ENCODE measurements at regions not wholly inside any gene's neighbourhood (a gene's known extent, or its start where the extent isn't known, plus 50 kb on each side); places are given as distances from the start of the nearest gene placed in this dataset.

DNA sequence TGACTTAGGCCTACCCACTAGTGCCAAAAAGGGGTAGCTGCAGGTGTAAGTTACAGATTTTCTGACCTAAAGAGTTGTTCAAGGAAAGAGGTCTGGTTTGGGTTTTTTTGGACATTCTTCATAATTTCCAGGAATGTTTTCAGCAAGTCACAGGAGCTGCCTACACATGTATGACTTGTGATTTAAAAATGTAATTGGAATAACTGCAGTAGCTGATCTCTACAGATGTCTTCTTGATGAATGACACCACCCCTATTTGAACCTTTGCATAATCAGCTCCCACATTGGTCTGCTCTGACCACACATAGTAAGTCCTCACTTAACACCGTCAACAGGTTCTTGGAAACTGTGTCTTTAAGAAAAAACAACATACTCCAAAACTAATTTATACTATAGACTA is 481.4 kb downstream of the RASEF start:
- TF ChIP-seq, protein P1, sequence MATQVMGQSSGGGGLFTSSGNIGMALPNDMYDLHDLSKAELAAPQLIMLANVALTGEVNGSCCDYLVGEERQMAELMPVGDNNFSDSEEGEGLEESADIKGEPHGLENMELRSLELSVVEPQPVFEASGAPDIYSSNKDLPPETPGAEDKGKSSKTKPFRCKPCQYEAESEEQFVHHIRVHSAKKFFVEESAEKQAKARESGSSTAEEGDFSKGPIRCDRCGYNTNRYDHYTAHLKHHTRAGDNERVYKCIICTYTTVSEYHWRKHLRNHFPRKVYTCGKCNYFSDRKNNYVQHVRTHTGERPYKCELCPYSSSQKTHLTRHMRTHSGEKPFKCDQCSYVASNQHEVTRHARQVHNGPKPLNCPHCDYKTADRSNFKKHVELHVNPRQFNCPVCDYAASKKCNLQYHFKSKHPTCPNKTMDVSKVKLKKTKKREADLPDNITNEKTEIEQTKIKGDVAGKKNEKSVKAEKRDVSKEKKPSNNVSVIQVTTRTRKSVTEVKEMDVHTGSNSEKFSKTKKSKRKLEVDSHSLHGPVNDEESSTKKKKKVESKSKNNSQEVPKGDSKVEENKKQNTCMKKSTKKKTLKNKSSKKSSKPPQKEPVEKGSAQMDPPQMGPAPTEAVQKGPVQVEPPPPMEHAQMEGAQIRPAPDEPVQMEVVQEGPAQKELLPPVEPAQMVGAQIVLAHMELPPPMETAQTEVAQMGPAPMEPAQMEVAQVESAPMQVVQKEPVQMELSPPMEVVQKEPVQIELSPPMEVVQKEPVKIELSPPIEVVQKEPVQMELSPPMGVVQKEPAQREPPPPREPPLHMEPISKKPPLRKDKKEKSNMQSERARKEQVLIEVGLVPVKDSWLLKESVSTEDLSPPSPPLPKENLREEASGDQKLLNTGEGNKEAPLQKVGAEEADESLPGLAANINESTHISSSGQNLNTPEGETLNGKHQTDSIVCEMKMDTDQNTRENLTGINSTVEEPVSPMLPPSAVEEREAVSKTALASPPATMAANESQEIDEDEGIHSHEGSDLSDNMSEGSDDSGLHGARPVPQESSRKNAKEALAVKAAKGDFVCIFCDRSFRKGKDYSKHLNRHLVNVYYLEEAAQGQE (IDR thresholded peaks at IDR 0.05; ENCODE audit: insufficient read depth in 1 of 2, low read depth in 2 of 2, low read length in 2 of 2), result no peak
- TF ChIP-seq SIN3A (IDR thresholded peaks at IDR 0.05; ENCODE audit: borderline replicate concordance, insufficient read depth, low read length) (no peak), POLR2AphosphoS5 (IDR thresholded peaks at IDR 0.05; ENCODE audit: low read depth, low read length) (no peak), FOXP2 (optimal IDR thresholded peaks at IDR 0.05; ENCODE audit: borderline replicate concordance, extremely low read depth, extremely low read length, insufficient read depth) (no peak), TAF1 (IDR thresholded peaks at IDR 0.05; ENCODE audit: borderline replicate concordance, insufficient read depth, low read length) (no peak)

DNA sequence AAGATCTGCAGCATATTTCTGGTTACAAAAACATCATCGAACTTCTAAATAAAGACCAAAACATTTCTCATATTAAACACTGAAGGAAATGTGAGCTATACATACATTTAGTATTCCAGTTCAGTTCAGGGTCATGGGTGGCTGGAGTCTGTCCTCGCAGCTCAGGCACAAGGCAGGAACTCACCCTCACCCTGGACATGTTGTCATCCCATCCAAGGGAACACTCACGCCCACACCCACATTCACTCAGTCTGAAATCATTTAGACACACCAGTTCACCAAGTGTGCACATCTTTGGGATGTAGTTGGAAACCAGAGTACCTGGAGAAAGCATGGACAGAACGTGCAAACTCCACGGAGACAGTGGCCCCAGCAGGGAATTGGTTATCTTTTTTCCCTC is 481.0 kb downstream of the RASEF start:
- TF ChIP-seq SIN3A (IDR thresholded peaks at IDR 0.05; ENCODE audit: borderline replicate concordance, insufficient read depth, low read length) (no peak), POLR2AphosphoS5 (IDR thresholded peaks at IDR 0.05; ENCODE audit: low read depth, low read length) (no peak), FOXP2 (optimal IDR thresholded peaks at IDR 0.05; ENCODE audit: borderline replicate concordance, extremely low read depth, extremely low read length, insufficient read depth) (no peak), TAF1 (IDR thresholded peaks at IDR 0.05; ENCODE audit: borderline replicate concordance, insufficient read depth, low read length) (no peak)
- TF ChIP-seq, protein P1 (IDR thresholded peaks at IDR 0.05; ENCODE audit: insufficient read depth in 1 of 2, low read depth in 2 of 2, low read length in 2 of 2), result no peak

DNA sequence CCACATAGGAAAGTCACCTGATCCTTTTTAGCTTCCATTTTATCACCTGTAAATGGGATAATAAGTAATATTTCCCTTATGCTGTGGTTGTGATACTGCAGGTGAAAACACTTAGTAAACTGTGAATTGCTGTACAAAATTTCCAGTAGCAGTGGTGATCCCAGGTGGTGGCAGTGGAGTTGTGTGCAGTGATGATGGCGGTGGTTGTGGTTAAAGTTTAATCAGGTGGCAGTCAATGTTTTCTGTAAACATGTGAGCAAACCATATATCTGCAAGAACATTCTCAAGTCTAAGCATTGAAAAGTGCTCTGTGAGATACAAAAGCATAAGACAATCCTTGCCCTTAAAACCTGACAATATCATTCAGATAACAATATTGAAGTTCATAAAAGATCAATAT is 480.2 kb downstream of the RASEF start:
- no peak for TF ChIP-seq POLR2AphosphoS5 (IDR thresholded peaks at IDR 0.05; ENCODE audit: low read depth, low read length)
- TF ChIP-seq FOXP2 (optimal IDR thresholded peaks at IDR 0.05; ENCODE audit: borderline replicate concordance, extremely low read depth, extremely low read length, insufficient read depth), result no peak
- TF ChIP-seq SIN3A (IDR thresholded peaks at IDR 0.05; ENCODE audit: borderline replicate concordance, insufficient read depth, low read length), result no peak
- no peak for TF ChIP-seq TAF1 (IDR thresholded peaks at IDR 0.05; ENCODE audit: borderline replicate concordance, insufficient read depth, low read length)
- TF ChIP-seq, protein P1 (IDR thresholded peaks at IDR 0.05; ENCODE audit: insufficient read depth in 1 of 2, low read depth in 2 of 2, low read length in 2 of 2), result no peak

DNA sequence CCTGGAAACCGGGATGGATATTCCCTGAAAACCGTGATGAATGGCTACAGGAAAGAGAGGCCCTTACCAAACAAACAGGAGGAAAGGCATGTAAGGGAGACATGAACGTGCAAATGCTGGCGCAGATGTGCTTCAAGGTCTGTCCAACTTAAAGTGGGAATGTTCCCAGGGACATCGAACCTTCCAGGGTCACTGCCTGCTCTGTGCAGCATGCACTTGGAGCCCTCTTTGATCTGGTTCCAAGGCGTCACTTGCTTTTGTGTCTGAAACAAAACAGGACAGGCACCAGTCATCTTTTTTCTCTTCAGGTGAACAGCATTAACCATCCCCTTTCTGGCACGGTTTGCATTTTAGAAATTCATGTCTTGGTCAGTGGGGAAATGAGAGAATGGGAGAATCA is 479.4 kb downstream of the RASEF start:
- TF ChIP-seq FOXP2 (optimal IDR thresholded peaks at IDR 0.05; ENCODE audit: borderline replicate concordance, extremely low read depth, extremely low read length, insufficient read depth), result no peak
- no peak for TF ChIP-seq SIN3A (IDR thresholded peaks at IDR 0.05; ENCODE audit: borderline replicate concordance, insufficient read depth, low read length)
- TF ChIP-seq, protein P1 (IDR thresholded peaks at IDR 0.05; ENCODE audit: insufficient read depth in 1 of 2, low read depth in 2 of 2, low read length in 2 of 2), result no peak
- TF ChIP-seq TAF1 (IDR thresholded peaks at IDR 0.05; ENCODE audit: borderline replicate concordance, insufficient read depth, low read length), result no peak
- TF ChIP-seq POLR2AphosphoS5 (IDR thresholded peaks at IDR 0.05; ENCODE audit: low read depth, low read length), result no peak

DNA sequence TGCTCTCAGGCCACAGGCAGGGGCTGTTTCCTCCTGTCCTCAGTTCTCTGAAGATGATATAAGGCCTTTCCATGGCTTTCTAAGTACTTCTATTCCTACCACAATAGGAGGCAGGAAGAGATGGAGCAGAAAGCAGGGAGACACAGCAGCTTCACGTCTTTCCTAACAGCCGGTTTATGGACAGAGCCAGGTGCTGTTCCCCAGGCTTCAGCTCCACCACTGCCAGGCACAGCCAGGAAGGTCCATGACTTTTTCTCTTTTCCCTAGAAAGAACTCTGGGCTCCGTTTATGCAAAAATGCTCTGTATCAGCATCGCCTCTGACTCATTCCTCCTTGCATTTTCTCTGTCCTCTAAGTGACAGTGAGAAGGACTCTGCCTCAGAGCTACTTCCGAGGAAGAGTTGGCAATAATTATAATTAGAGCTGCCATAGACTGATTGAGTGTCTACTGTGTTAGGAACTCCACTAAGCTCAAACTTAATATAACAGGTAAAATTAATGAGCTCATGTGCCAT is 478.5 kb downstream of the RASEF start:
- TF ChIP-seq POLR2AphosphoS5 (IDR thresholded peaks at IDR 0.05; ENCODE audit: low read depth, low read length) (no peak), FOXP2 (optimal IDR thresholded peaks at IDR 0.05; ENCODE audit: borderline replicate concordance, extremely low read depth, extremely low read length, insufficient read depth) (no peak), TAF1 (IDR thresholded peaks at IDR 0.05; ENCODE audit: borderline replicate concordance, insufficient read depth, low read length) (no peak), SIN3A (IDR thresholded peaks at IDR 0.05; ENCODE audit: borderline replicate concordance, insufficient read depth, low read length) (no peak)
- TF ChIP-seq, protein P1 (IDR thresholded peaks at IDR 0.05; ENCODE audit: insufficient read depth in 1 of 2, low read depth in 2 of 2, low read length in 2 of 2), result no peak

All from PFSK-1 (cell line).